Liver (tissue), 8 donors: ENCODE measurements at regions not wholly inside any gene's neighbourhood (a gene's known extent, or its start where the extent isn't known, plus 50 kb on each side); places are given as distances from the start of the nearest gene placed in this dataset.

ENCODE experiments used
- DNase-seq: peaks from one replicate; pipeline ENCODE4 v3.0.0-alpha.2; 2017; ENCODE audit warnings: low spot score
- H3K27ac ChIP-seq, 2 donors: one replicate each; pipeline ENCODE4 v1.7.0; 2013; ENCODE audit warnings: inconsistent platforms in 2 of 2, low read length in 2 of 2, control low read depth in 1 of 2, low read depth in 1 of 2, mild to moderate bottlenecking in 1 of 2
- H3K27me3 ChIP-seq, 4 donors: one replicate each; pipeline versions ENCODE4 v1.6.1 to v1.7.0; 2013; ENCODE audit warnings: low read length in 3 of 4, inconsistent platforms in 1 of 4, mild to moderate bottlenecking in 1 of 4, moderate library complexity in 1 of 4; ENCODE audit not compliant: control insufficient read depth in 4 of 4, insufficient read depth in 4 of 4
- H3K36me3 ChIP-seq, 4 donors: one replicate each; pipeline versions ENCODE4 v1.6.1 to v1.7.0; 2013; ENCODE audit warnings: low read length in 3 of 4, mild to moderate bottlenecking in 3 of 4, low read depth in 1 of 4, moderate library complexity in 1 of 4; ENCODE audit not compliant: control insufficient read depth in 4 of 4, insufficient read depth in 3 of 4
- H3K4me1 ChIP-seq, 4 donors: one replicate each; pipeline versions ENCODE4 v1.6.1 to v1.7.0; 2013; ENCODE audit warnings: low read length in 3 of 4, mild to moderate bottlenecking in 3 of 4, moderate library complexity in 1 of 4; ENCODE audit not compliant: control insufficient read depth in 4 of 4, insufficient read depth in 4 of 4
- H3K4me3 ChIP-seq, 3 donors: one replicate each; pipeline versions ENCODE4 v1.6.1 to v1.7.0; 2013; ENCODE audit warnings: low read length in 3 of 3, control low read depth in 1 of 3, low read depth in 1 of 3, mild to moderate bottlenecking in 1 of 3
- H3K9ac ChIP-seq, 2 donors: one replicate each; pipeline ENCODE4 v1.7.0; 2013; ENCODE audit warnings: low read length in 2 of 2, mild to moderate bottlenecking in 2 of 2, moderate library complexity in 2 of 2, control low read depth in 1 of 2, low read depth in 1 of 2
- H3K9me3 ChIP-seq, 4 donors: one replicate each; pipeline versions ENCODE4 v1.6.1 to v1.7.0; 2013; ENCODE audit warnings: low read length in 3 of 4; ENCODE audit not compliant: control insufficient read depth in 4 of 4
- EGR1 ChIP-seq, 2 donors: IDR thresholded peaks; 2 replicates each; pipeline ENCODE4 v1.6.1; 2016 to 2018; ENCODE audit warnings: antibody characterized with exemption in 2 of 2, low read depth in 2 of 2
- FOXA1 ChIP-seq: IDR thresholded peaks from 2 replicates; pipeline ENCODE4 v1.6.1; 2016; ENCODE audit warnings: antibody characterized with exemption
- FOXA2 ChIP-seq: IDR thresholded peaks from 2 replicates; pipeline ENCODE4 v1.6.1; 2016; ENCODE audit warnings: antibody characterized with exemption
- GABPA ChIP-seq, 2 donors: IDR thresholded peaks in 1 of 2; conservative IDR thresholded peaks in 1 of 2; 2 replicates each; pipeline ENCODE4 v1.6.1; 2016; ENCODE audit warnings: antibody characterized with exemption in 2 of 2, mild to moderate bottlenecking in 1 of 2, moderate library complexity in 1 of 2
- HNF4A ChIP-seq, 2 donors: conservative IDR thresholded peaks; 2 replicates each; pipeline ENCODE4 v1.6.1; 2016; ENCODE audit warnings: antibody characterized with exemption in 2 of 2, mild to moderate bottlenecking in 2 of 2
- HNF4G ChIP-seq: IDR thresholded peaks from 2 replicates; pipeline ENCODE4 v1.6.1; 2016; ENCODE audit warnings: antibody characterized with exemption
- JUND ChIP-seq, 2 donors: IDR thresholded peaks; 2 replicates each; pipeline ENCODE4 v1.6.1; 2016; ENCODE audit warnings: antibody characterized with exemption in 2 of 2
- NR2F2 ChIP-seq: IDR thresholded peaks from 2 replicates; pipeline ENCODE4 v1.6.1; 2016; ENCODE audit warnings: antibody characterized with exemption
- RAD21 ChIP-seq, 2 donors: IDR thresholded peaks; 2 replicates each; pipeline ENCODE4 v1.6.1; 2016; ENCODE audit warnings: antibody characterized with exemption in 2 of 2, mild to moderate bottlenecking in 2 of 2
- RXRA ChIP-seq, 2 donors: IDR thresholded peaks; 2 replicates each; pipeline ENCODE4 v1.6.1; 2017 to 2018; ENCODE audit warnings: antibody characterized with exemption in 2 of 2, mild to moderate bottlenecking in 1 of 2
- SP1 ChIP-seq: IDR thresholded peaks from 2 replicates; pipeline ENCODE4 v1.6.1; 2018; ENCODE audit warnings: antibody characterized with exemption, mild to moderate bottlenecking
- TAF1 ChIP-seq: conservative IDR thresholded peaks from 2 replicates; pipeline ENCODE4 v1.6.1; 2016; ENCODE audit warnings: antibody characterized with exemption, mild to moderate bottlenecking
- YY1 ChIP-seq: IDR thresholded peaks from 2 replicates; pipeline ENCODE4 v1.6.1; 2016; ENCODE audit warnings: antibody characterized with exemption, mild to moderate bottlenecking
- WGBS: extraction: QIAGEN DNeasy Blood & Tissue Kit; methylation state at CpG from one replicate; pipeline ENCODE4 v1.1.7; 2013; 5-methylcytosine and 5-hydroxymethylcytosine counted together
- TF ChIP-seq, protein P1 (sequence below): IDR thresholded peaks from 2 replicates; pipeline ENCODE4 v1.6.1; 2016; ENCODE audit warnings: antibody characterized with exemption
- TF ChIP-seq, protein P2 (sequence below): fragments of 150-350 bp; IDR thresholded peaks from 2 replicates; pipeline ENCODE4 v1.5.1; 2017; ENCODE audit warnings: improper control_type of control experiment, low read depth, low read length; ENCODE audit not compliant: missing input control
- TF ChIP-seq, protein P3 (sequence below): IDR thresholded peaks from 2 replicates; pipeline ENCODE4 v1.6.1; 2016; ENCODE audit warnings: antibody characterized with exemption
- TF ChIP-seq, protein P4 (sequence below): IDR thresholded peaks from 2 replicates; pipeline ENCODE4 v1.6.1; 2016; ENCODE audit warnings: antibody characterized with exemption, mild to moderate bottlenecking
- TF ChIP-seq, protein P5 (sequence below): IDR thresholded peaks from 2 replicates; pipeline ENCODE4 v1.6.1; 2016; ENCODE audit warnings: antibody characterized with exemption
- donor health status: healthy.
- donor health status: healthy.
- donor health status: healthy.
- donor health status: healthy.
- donor health status: healthy.

DNA sequence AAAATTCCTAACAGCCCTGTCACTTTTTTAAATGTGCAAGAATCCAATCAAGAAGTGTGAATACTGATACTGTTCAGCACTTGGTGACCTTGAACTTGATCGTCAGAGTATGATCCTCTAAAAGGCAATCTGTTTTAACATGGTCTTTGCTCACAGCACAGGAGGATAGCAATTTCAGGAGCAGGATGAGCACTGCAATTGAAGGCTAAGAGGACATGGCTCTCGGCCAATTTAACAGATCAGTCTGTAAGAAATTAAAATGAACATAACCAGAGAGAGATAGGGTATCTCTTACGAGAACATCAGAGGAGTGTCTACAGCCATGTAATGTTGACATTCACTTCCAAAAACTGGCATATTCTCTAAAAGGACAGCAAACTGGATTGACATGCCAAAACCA, 243.1 kb downstream of the LTN1 start:
- no peak for DNase-seq
- Histone ChIP-seq H3K36me3 (no peaks in the 10 kb centered on the region), H3K9me3 (no peaks in the 10 kb centered on the region), H3K27me3 (no peaks in the 10 kb centered on the region), H3K27ac (no peak overlapping the region), H3K4me1 (peaks cover 0 to 8% (median 5%) of the 10 kb centered on the region in 4 donors), H3K9ac (no peak overlapping the region), H3K4me3 (no peak overlapping the region)
- WGBS: 67% methylated on average over 3 of the region's 3 CpGs
- TF ChIP-seq GABPA (IDR thresholded peaks at IDR 0.05 in 1 of 2, conservative IDR thresholded peaks at IDR 0.05 in 1 of 2): no peak
- no peak for TF ChIP-seq FOXA2
- TF ChIP-seq JUND (IDR thresholded peaks at IDR 0.05): no peak
- TF ChIP-seq, protein P1, sequence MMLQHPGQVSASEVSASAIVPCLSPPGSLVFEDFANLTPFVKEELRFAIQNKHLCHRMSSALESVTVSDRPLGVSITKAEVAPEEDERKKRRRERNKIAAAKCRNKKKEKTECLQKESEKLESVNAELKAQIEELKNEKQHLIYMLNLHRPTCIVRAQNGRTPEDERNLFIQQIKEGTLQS: no peak
- TF ChIP-seq, protein P2, sequence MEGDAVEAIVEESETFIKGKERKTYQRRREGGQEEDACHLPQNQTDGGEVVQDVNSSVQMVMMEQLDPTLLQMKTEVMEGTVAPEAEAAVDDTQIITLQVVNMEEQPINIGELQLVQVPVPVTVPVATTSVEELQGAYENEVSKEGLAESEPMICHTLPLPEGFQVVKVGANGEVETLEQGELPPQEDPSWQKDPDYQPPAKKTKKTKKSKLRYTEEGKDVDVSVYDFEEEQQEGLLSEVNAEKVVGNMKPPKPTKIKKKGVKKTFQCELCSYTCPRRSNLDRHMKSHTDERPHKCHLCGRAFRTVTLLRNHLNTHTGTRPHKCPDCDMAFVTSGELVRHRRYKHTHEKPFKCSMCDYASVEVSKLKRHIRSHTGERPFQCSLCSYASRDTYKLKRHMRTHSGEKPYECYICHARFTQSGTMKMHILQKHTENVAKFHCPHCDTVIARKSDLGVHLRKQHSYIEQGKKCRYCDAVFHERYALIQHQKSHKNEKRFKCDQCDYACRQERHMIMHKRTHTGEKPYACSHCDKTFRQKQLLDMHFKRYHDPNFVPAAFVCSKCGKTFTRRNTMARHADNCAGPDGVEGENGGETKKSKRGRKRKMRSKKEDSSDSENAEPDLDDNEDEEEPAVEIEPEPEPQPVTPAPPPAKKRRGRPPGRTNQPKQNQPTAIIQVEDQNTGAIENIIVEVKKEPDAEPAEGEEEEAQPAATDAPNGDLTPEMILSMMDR: no peak
- TF ChIP-seq EGR1 (IDR thresholded peaks at IDR 0.05; ENCODE audit: low read depth in 2 of 2): no peak
- TF ChIP-seq, protein P3, sequence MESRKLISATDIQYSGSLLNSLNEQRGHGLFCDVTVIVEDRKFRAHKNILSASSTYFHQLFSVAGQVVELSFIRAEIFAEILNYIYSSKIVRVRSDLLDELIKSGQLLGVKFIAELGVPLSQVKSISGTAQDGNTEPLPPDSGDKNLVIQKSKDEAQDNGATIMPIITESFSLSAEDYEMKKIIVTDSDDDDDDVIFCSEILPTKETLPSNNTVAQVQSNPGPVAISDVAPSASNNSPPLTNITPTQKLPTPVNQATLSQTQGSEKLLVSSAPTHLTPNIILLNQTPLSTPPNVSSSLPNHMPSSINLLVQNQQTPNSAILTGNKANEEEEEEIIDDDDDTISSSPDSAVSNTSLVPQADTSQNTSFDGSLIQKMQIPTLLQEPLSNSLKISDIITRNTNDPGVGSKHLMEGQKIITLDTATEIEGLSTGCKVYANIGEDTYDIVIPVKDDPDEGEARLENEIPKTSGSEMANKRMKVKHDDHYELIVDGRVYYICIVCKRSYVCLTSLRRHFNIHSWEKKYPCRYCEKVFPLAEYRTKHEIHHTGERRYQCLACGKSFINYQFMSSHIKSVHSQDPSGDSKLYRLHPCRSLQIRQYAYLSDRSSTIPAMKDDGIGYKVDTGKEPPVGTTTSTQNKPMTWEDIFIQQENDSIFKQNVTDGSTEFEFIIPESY: no peak
- no peak for TF ChIP-seq HNF4G
- TF ChIP-seq, protein P4, sequence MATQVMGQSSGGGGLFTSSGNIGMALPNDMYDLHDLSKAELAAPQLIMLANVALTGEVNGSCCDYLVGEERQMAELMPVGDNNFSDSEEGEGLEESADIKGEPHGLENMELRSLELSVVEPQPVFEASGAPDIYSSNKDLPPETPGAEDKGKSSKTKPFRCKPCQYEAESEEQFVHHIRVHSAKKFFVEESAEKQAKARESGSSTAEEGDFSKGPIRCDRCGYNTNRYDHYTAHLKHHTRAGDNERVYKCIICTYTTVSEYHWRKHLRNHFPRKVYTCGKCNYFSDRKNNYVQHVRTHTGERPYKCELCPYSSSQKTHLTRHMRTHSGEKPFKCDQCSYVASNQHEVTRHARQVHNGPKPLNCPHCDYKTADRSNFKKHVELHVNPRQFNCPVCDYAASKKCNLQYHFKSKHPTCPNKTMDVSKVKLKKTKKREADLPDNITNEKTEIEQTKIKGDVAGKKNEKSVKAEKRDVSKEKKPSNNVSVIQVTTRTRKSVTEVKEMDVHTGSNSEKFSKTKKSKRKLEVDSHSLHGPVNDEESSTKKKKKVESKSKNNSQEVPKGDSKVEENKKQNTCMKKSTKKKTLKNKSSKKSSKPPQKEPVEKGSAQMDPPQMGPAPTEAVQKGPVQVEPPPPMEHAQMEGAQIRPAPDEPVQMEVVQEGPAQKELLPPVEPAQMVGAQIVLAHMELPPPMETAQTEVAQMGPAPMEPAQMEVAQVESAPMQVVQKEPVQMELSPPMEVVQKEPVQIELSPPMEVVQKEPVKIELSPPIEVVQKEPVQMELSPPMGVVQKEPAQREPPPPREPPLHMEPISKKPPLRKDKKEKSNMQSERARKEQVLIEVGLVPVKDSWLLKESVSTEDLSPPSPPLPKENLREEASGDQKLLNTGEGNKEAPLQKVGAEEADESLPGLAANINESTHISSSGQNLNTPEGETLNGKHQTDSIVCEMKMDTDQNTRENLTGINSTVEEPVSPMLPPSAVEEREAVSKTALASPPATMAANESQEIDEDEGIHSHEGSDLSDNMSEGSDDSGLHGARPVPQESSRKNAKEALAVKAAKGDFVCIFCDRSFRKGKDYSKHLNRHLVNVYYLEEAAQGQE: no peak
- TF ChIP-seq SP1: no peak
- TF ChIP-seq, protein P5, sequence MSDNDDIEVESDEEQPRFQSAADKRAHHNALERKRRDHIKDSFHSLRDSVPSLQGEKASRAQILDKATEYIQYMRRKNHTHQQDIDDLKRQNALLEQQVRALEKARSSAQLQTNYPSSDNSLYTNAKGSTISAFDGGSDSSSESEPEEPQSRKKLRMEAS: no peak
- TF ChIP-seq NR2F2: no peak
- TF ChIP-seq HNF4A (conservative IDR thresholded peaks at IDR 0.05): no peak
- no peak for TF ChIP-seq TAF1
- no peak for TF ChIP-seq YY1
- no peak for TF ChIP-seq FOXA1
- no peak for TF ChIP-seq RXRA (IDR thresholded peaks at IDR 0.05)
- TF ChIP-seq RAD21 (IDR thresholded peaks at IDR 0.05): no peak
